ENCODE measurements at regions not wholly inside any gene's neighbourhood (a gene's known extent, or its start where the extent isn't known, plus 50 kb on each side); places are given as distances from the start of the nearest gene placed in this dataset.

GRCh38 chr15:52879145-52879544 lies 89.0 kb upstream of the ONECUT1 start:
- TF ChIP-seq CTCF (IDR thresholded peaks at IDR 0.05) (no peak), POLR2A (IDR thresholded peaks at IDR 0.05) (no peak)
